ENCODE measurements at regions not wholly inside any gene's neighbourhood (a gene's known extent, or its start where the extent isn't known, plus 50 kb on each side); places are given as distances from the start of the nearest gene placed in this dataset.

DNA sequence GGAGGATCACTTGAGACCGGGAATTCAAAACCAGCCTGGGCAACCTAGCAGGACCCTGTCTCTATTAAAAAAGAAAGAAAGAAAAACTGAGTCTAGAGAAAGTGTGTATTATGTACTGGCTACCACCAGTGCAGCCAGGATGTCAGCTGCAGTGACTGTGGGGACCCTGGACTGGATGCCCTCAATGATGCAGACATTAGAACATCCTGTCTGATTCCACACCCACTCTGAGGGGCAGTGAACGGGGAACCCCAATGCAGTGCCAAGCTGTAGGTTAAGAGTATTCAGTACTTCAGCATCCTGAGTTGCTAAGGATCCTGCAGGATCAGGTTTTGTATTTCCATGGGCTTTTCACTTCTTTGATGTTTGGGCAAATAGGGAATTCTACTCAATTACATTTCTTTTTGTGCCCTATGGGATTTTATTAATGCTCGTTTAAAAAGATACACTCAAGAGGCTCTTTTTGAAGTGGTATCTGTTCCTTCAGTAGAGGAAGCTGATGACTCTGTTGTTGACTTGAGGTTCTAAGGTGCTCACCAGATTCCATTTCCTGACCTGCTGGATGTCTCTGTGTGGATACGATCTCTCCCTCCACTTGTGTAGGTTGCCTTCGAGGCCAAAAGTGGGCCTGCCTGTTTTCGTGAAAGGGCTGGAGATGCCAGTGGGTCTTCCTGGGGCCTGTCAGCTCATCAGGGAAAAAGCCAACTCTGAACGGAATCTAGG, 85.9 kb upstream of the CLCN4 start:
- no peaks in the 10 kb centered on the region for H3K27me3 ChIP-seq (ENCODE audit: insufficient read depth, low read length, poor library complexity)
- no peaks in the 10 kb centered on the region for H3K9me3 ChIP-seq (ENCODE audit: insufficient read depth, low read length, severe bottlenecking)
- no peaks in the 10 kb centered on the region for H3K79me2 ChIP-seq (ENCODE audit: insufficient read depth, low read length)
- H3K9ac ChIP-seq (ENCODE audit: low read depth, low read length), result no peak overlapping the region
- no peaks in the 10 kb centered on the region for H4K20me1 ChIP-seq (ENCODE audit: insufficient read depth, low read length)
- DNase-seq (no peak), ATAC-seq (ENCODE audit: insufficient read depth, low read depth) (no peak)
- H3K4me1 ChIP-seq (ENCODE audit: insufficient read depth, low read length), result no peaks in the 10 kb centered on the region
- no peak overlapping the region for H2AFZ ChIP-seq (ENCODE audit: low read depth, low read length)
- H3K4me2 ChIP-seq (ENCODE audit: insufficient read depth, low read length), result no peak overlapping the region
- TF ChIP-seq, protein P1, sequence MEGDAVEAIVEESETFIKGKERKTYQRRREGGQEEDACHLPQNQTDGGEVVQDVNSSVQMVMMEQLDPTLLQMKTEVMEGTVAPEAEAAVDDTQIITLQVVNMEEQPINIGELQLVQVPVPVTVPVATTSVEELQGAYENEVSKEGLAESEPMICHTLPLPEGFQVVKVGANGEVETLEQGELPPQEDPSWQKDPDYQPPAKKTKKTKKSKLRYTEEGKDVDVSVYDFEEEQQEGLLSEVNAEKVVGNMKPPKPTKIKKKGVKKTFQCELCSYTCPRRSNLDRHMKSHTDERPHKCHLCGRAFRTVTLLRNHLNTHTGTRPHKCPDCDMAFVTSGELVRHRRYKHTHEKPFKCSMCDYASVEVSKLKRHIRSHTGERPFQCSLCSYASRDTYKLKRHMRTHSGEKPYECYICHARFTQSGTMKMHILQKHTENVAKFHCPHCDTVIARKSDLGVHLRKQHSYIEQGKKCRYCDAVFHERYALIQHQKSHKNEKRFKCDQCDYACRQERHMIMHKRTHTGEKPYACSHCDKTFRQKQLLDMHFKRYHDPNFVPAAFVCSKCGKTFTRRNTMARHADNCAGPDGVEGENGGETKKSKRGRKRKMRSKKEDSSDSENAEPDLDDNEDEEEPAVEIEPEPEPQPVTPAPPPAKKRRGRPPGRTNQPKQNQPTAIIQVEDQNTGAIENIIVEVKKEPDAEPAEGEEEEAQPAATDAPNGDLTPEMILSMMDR (IDR thresholded peaks at IDR 0.05; ENCODE audit: borderline replicate concordance, extremely low read depth, low read length, poor library complexity, severe bottlenecking), result no peak
- no peak for TF ChIP-seq EZH2 (IDR thresholded peaks at IDR 0.05; ENCODE audit: borderline replicate concordance, low read depth, low read length, severe bottlenecking)
- peaks cover 13% of the 10 kb centered on the region; the same call in 1 of the 2 replicates for H3K36me3 ChIP-seq (ENCODE audit: insufficient read depth, low read length)
- no peak overlapping the region for H3K27ac ChIP-seq (ENCODE audit: low read length)
- no peak overlapping the region for H3K4me3 ChIP-seq (ENCODE audit: low read depth in 1 of 2, low read length in 2 of 2)

DNA sequence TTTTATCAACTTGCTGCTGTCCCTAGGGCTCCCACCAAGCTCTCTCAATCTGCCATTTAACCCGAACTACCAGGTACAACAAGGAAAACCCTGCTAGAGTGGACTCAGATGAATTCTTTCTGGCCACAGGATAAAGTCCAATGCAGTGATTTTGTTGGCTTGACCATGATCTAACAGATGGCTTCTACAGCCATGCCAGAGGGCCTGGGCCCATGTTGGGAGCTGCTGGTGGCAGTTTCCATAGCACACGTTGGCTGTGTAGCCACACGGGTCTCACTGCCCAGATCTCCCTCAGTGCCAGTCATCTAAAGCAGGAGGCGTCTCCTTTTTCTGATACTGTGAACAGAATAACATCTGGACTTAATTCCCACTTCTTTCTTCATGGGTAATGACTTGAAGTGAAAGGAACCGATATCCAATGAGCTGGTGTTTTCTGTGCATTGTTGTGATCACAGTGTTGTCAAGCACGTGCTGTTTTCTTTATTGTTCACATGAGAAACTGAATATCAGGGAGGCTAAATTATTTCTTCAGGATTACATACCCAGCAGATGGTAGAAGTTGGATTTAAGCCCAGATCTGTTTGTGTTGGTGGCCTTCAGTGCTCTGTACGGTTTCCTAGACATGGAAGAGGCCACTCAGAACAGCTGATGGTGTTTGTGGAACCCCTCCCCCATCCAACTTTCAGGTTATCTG, 85.2 kb upstream of the CLCN4 start:
- Histone ChIP-seq H3K36me3 (ENCODE audit: insufficient read depth, low read length) (peaks cover 13% of the 10 kb centered on the region; the same call in 1 of the 2 replicates), H3K9me3 (ENCODE audit: insufficient read depth, low read length, severe bottlenecking) (no peaks in the 10 kb centered on the region), H3K4me1 (ENCODE audit: insufficient read depth, low read length) (no peaks in the 10 kb centered on the region), H2AFZ (ENCODE audit: low read depth, low read length) (no peak overlapping the region), H3K79me2 (ENCODE audit: insufficient read depth, low read length) (no peaks in the 10 kb centered on the region), H3K27me3 (ENCODE audit: insufficient read depth, low read length, poor library complexity) (no peaks in the 10 kb centered on the region), H3K9ac (ENCODE audit: low read depth, low read length) (no peak overlapping the region), H3K4me3 (ENCODE audit: low read depth in 1 of 2, low read length in 2 of 2) (no peak overlapping the region), H3K4me2 (ENCODE audit: insufficient read depth, low read length) (no peak overlapping the region), H4K20me1 (ENCODE audit: insufficient read depth, low read length) (no peaks in the 10 kb centered on the region), H3K27ac (ENCODE audit: low read length) (no peak overlapping the region)
- ATAC-seq (ENCODE audit: insufficient read depth, low read depth) (no peak), DNase-seq (no peak)
- TF ChIP-seq, protein P1 (IDR thresholded peaks at IDR 0.05; ENCODE audit: borderline replicate concordance, extremely low read depth, low read length, poor library complexity, severe bottlenecking), result no peak
- no peak for TF ChIP-seq EZH2 (IDR thresholded peaks at IDR 0.05; ENCODE audit: borderline replicate concordance, low read depth, low read length, severe bottlenecking)

DNA sequence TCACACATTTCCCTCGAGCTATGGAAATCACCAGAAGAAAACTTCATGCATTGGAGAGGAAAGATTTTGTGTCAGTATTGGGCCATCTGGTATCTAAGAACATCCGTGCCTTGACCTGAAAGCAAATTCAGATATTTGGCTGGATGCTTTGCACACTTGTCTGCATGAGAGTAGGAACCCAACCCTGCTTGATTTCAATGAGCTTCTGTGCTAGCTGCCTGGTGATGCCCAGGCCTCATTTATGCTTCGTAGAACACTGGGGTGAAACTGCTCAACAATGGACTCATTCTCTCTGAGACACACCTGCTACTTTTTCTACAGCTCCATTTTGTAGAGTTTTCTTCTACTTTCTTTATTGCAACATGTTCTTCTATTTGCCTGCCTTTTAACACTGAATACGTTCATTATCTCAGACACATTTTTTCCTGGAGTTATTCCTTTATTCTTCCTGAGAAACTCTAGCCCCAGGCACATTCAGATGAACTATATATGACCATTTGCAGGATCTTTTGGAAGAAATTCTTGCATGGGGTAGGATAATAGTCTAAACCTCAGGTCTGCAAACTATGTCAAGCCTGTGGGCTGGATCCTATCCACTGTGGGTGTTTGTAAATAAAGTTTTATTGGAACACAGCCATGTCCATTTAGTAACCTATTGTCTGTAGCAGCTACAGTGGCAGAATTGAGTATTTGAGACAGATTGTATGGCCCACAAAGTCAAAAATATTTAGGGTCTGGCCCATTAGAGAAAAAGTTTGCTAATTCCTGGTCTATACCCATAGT, 83.8 kb upstream of the CLCN4 start:
- H3K4me2 ChIP-seq (ENCODE audit: insufficient read depth, low read length), result no peak overlapping the region
- H4K20me1 ChIP-seq (ENCODE audit: insufficient read depth, low read length), result no peaks in the 10 kb centered on the region
- H3K27me3 ChIP-seq (ENCODE audit: insufficient read depth, low read length, poor library complexity), result no peaks in the 10 kb centered on the region
- no peak overlapping the region for H3K4me3 ChIP-seq (ENCODE audit: low read depth in 1 of 2, low read length in 2 of 2)
- DNase-seq, result no peak
- no peak overlapping the region for H2AFZ ChIP-seq (ENCODE audit: low read depth, low read length)
- no peaks in the 10 kb centered on the region for H3K9me3 ChIP-seq (ENCODE audit: insufficient read depth, low read length, severe bottlenecking)
- H3K4me1 ChIP-seq (ENCODE audit: insufficient read depth, low read length), result no peaks in the 10 kb centered on the region
- no peak overlapping the region for H3K27ac ChIP-seq (ENCODE audit: low read length)
- no peak overlapping the region for H3K9ac ChIP-seq (ENCODE audit: low read depth, low read length)
- H3K36me3 ChIP-seq (ENCODE audit: insufficient read depth, low read length), result peaks cover 9% of the 10 kb centered on the region; the same call in 1 of the 2 replicates
- no peak for ATAC-seq (ENCODE audit: insufficient read depth, low read depth)
- no peaks in the 10 kb centered on the region for H3K79me2 ChIP-seq (ENCODE audit: insufficient read depth, low read length)
- no peak for TF ChIP-seq EZH2 (IDR thresholded peaks at IDR 0.05; ENCODE audit: borderline replicate concordance, low read depth, low read length, severe bottlenecking)
- TF ChIP-seq, protein P1 (IDR thresholded peaks at IDR 0.05; ENCODE audit: borderline replicate concordance, extremely low read depth, low read length, poor library complexity, severe bottlenecking), result no peak
